22Rv1 (cell line): ENCODE measurements at regions not wholly inside any gene's neighbourhood (a gene's known extent, or its start where the extent isn't known, plus 50 kb on each side); places are given as distances from the start of the nearest gene placed in this dataset.

Source experiments
- H3K27ac ChIP-seq: fragments of 450-650 bp; 2 replicates; pipeline ENCODE4 v1.5.1; 2017
- CTCF ChIP-seq: fragments of 450-650 bp; IDR thresholded peaks from 2 replicates; pipeline ENCODE4 v1.5.1; 2017; ENCODE audit warnings: mild to moderate bottlenecking
- ZFX ChIP-seq: fragments of 450-650 bp; IDR thresholded peaks from 2 replicates; pipeline ENCODE4 v1.6.1; 2017; ENCODE audit warnings: antibody characterized with exemption, borderline replicate concordance

GRCh38 chr1:59055908-59056719 lies 240.8 kb upstream of the FGGY start:
- H3K27ac ChIP-seq: no peak overlapping the region
- no peak for TF ChIP-seq ZFX
- TF ChIP-seq CTCF: no peak

GRCh38 chr1:59057211-59057694 lies 239.6 kb upstream of the FGGY start:
- TF ChIP-seq ZFX (no peak), CTCF (no peak)
- H3K27ac ChIP-seq: no peak overlapping the region

GRCh38 chr1:59057796-59058195 lies 239.1 kb upstream of the FGGY start:
- H3K27ac ChIP-seq: no peak overlapping the region
- no peak for TF ChIP-seq ZFX

- H3K27ac ChIP-seq: no peak overlapping the region
- no peak for TF ChIP-seq ZFX
Observed at GRCh38 chr1:59058665-59059439, 238.0 kb upstream of the FGGY start.

- TF ChIP-seq CTCF (no peak), ZFX (no peak)
- no peak overlapping the region for H3K27ac ChIP-seq
Observed at GRCh38 chr1:59061876-59062275, 235.0 kb upstream of the FGGY start.

GRCh38 chr1:59062743-59063142 lies 234.2 kb upstream of the FGGY start:
- no peak overlapping the region for H3K27ac ChIP-seq
- no peak for TF ChIP-seq CTCF
- TF ChIP-seq ZFX: no peak

GRCh38 chr1:59063501-59063900 lies 233.4 kb upstream of the FGGY start:
- H3K27ac ChIP-seq: no peak overlapping the region
- TF ChIP-seq ZFX: no peak
- TF ChIP-seq CTCF: no peak

- TF ChIP-seq CTCF: no peak
- no peak for TF ChIP-seq ZFX
- H3K27ac ChIP-seq: no peak overlapping the region
Observed at GRCh38 chr1:59064592-59064991, 232.3 kb upstream of the FGGY start.
